Endodermal cell (in vitro differentiated cells): ENCODE measurements at regions not wholly inside any gene's neighbourhood (a gene's known extent, or its start where the extent isn't known, plus 50 kb on each side); places are given as distances from the start of the nearest gene placed in this dataset.
"Not testable (repeated sequence)": the region's sequence is repeated elsewhere in the genome, so short reads cannot be mapped to it uniquely, and the experiment has no call there.

Source experiments
- DNase-seq: peaks from one replicate; pipeline ENCODE4 v3.0.0-alpha.2; 2017
- H3K27ac ChIP-seq: 2 replicates; pipeline ENCODE4 v1.5.1; 2013; ENCODE audit warnings: mild to moderate bottlenecking, low read depth, low read length, moderate library complexity
- H3K27me3 ChIP-seq: 2 replicates; pipeline ENCODE4 v1.6.1; 2013; ENCODE audit warnings: mild to moderate bottlenecking, low read length, moderate library complexity; ENCODE audit not compliant: insufficient read depth, control insufficient read depth, poor library complexity, severe bottlenecking
- H3K36me3 ChIP-seq: 2 replicates; pipeline ENCODE4 v1.7.0; 2013; ENCODE audit warnings: mild to moderate bottlenecking, low read length, moderate library complexity; ENCODE audit not compliant: control insufficient read depth, insufficient read depth
- H3K4me1 ChIP-seq: one replicate; pipeline ENCODE4 v1.7.0; 2013; ENCODE audit warnings: low read length; ENCODE audit not compliant: control insufficient read depth, insufficient read depth
- H3K4me3 ChIP-seq: 2 replicates; pipeline ENCODE4 v1.5.1; 2013; ENCODE audit warnings: mild to moderate bottlenecking, low read length, moderate library complexity
- H3K9ac ChIP-seq: 2 replicates; pipeline ENCODE4 v1.6.1; 2013; ENCODE audit warnings: mild to moderate bottlenecking, low read length, moderate library complexity; ENCODE audit not compliant: poor library complexity, severe bottlenecking; ENCODE audit errors: extremely low read depth
- H3K9me3 ChIP-seq: 2 replicates; pipeline ENCODE4 v1.6.1; 2013; ENCODE audit warnings: mild to moderate bottlenecking, low read length, moderate library complexity; ENCODE audit not compliant: control insufficient read depth
- H3K27ac Mint-ChIP-seq: 2 replicates; pipeline ENCODE4 v1.8.0; 2020; ENCODE audit warnings: mixed read lengths
- H3K27me3 Mint-ChIP-seq: 2 replicates; pipeline ENCODE4 v1.8.0; 2021; ENCODE audit warnings: mild to moderate bottlenecking, mixed read lengths; ENCODE audit not compliant: insufficient read depth
- H3K36me3 Mint-ChIP-seq: 2 replicates; pipeline ENCODE4 v1.8.0; 2020; ENCODE audit warnings: low read depth, mixed read lengths
- H3K4me1 Mint-ChIP-seq: 2 replicates; pipeline ENCODE4 v1.8.0; 2020; ENCODE audit warnings: mixed read lengths
- H3K4me3 Mint-ChIP-seq: 2 replicates; pipeline ENCODE4 v1.8.0; 2020; ENCODE audit warnings: mild to moderate bottlenecking, moderate library complexity, mixed read lengths
- H3K9me3 Mint-ChIP-seq: 2 replicates; pipeline ENCODE4 v1.8.0; 2020; ENCODE audit warnings: mild to moderate bottlenecking, mixed read lengths
- CTCF ChIP-seq: fragments of 200-600 bp; sonication (generic); conservative IDR thresholded peaks from 2 replicates; pipeline ENCODE4 v1.5.0; 2021; ENCODE audit warnings: antibody characterized with exemption, mild to moderate bottlenecking
- WGBS, 2 experiments: methylation state at CpG; one replicate each; pipeline versions ENCODE4 v1.1.5 to v1.1.7; 2013; ENCODE audit warnings: missing lambda C conversion rate in 2 of 2, mixed read lengths in 1 of 2; ENCODE audit not compliant: insufficient coverage in 1 of 2, insufficient read length in 1 of 2; 5-methylcytosine and 5-hydroxymethylcytosine counted together

- peaks cover 5% of the 10 kb centered on the region for H3K4me1 Mint-ChIP-seq
- no peak overlapping the region for H3K4me3 Mint-ChIP-seq
- no peak overlapping the region for H3K27ac Mint-ChIP-seq
- no peaks in the 10 kb centered on the region for H3K9me3 Mint-ChIP-seq
- 81 to 88% methylated on average over 5 of the region's 5 CpGs for WGBS, 2 experiments
- H3K4me3 ChIP-seq: no peak overlapping the region
- H3K36me3 Mint-ChIP-seq: no peaks in the 10 kb centered on the region
- no peaks in the 10 kb centered on the region for H3K27me3 ChIP-seq
- H3K36me3 ChIP-seq: no peaks in the 10 kb centered on the region
- peak; percentile 59 for DNase-seq
- H3K9ac ChIP-seq: no peak overlapping the region
- no peak overlapping the region for H3K27ac ChIP-seq
- no peaks in the 10 kb centered on the region for H3K27me3 Mint-ChIP-seq
- H3K9me3 ChIP-seq: no peaks in the 10 kb centered on the region
- TF ChIP-seq CTCF: no peak
- H3K4me1 ChIP-seq: no peaks in the 10 kb centered on the region
Observed at GRCh38 chr10:34954142-34954541, 136.0 kb downstream of the CUL2 start.

- H3K36me3 Mint-ChIP-seq, H3K27me3 ChIP-seq, H3K27ac ChIP-seq, H3K27me3 Mint-ChIP-seq, H3K9me3 ChIP-seq, H3K27ac Mint-ChIP-seq, H3K36me3 ChIP-seq, H3K9ac ChIP-seq, H3K4me3 ChIP-seq, H3K9me3 Mint-ChIP-seq, H3K4me1 ChIP-seq, H3K4me3 Mint-ChIP-seq, DNase-seq, H3K4me1 Mint-ChIP-seq: not testable (repeated sequence)
- 93% methylated on average over 8 to 11 of the region's 11 CpGs for WGBS, 2 experiments
Observed at GRCh38 chr10:34951263-34951887, 136.3 kb upstream of the PARD3 start.

- H3K9me3 ChIP-seq, H3K4me1 ChIP-seq, H3K9me3 Mint-ChIP-seq, H3K27ac Mint-ChIP-seq, H3K27ac ChIP-seq, H3K27me3 ChIP-seq, H3K4me3 ChIP-seq, H3K27me3 Mint-ChIP-seq, H3K36me3 ChIP-seq, H3K9ac ChIP-seq, DNase-seq, H3K4me3 Mint-ChIP-seq, H3K36me3 Mint-ChIP-seq: not testable (repeated sequence)
- H3K4me1 Mint-ChIP-seq: peaks cover 21% of the 10 kb centered on the region
- WGBS, 2 experiments: 88 to 97% methylated on average over 8 to 9 of the region's 9 CpGs
Observed at GRCh38 chr10:34945951-34946522, 130.9 kb upstream of the PARD3 start.

- DNase-seq: no peak
- Histone ChIP-seq H3K27ac (no peak overlapping the region), H3K27me3 (no peaks in the 10 kb centered on the region), H3K4me1 (peaks cover 4% of the 10 kb centered on the region), H3K9ac (no peak overlapping the region), H3K36me3 (no peaks in the 10 kb centered on the region), H3K4me3 (no peak overlapping the region), H3K9me3 (no peaks in the 10 kb centered on the region)
- Mint-ChIP-seq H3K4me1 (peaks cover 24% of the 10 kb centered on the region), H3K4me3 (no peak overlapping the region), H3K27me3 (no peaks in the 10 kb centered on the region), H3K9me3 (no peaks in the 10 kb centered on the region), H3K36me3 (no peaks in the 10 kb centered on the region), H3K27ac (no peak overlapping the region)
- TF ChIP-seq CTCF: no peak
- WGBS, 2 experiments: 69 to 73% methylated on average over 12 to 14 of the region's 14 CpGs
Observed at GRCh38 chr10:34941471-34942357, 126.6 kb upstream of the PARD3 start.
